Mammary epithelial cell (primary cell): ENCODE measurements at regions not wholly inside any gene's neighbourhood (a gene's known extent, or its start where the extent isn't known, plus 50 kb on each side); places are given as distances from the start of the nearest gene placed in this dataset.

ENCODE experiments used
- CTCF ChIP-seq, 2 donors: IDR thresholded peaks in 1 of 2; conservative IDR thresholded peaks in 1 of 2; 2 replicates each; pipeline ENCODE4 v1.5.1; 2011 to 2012; ENCODE audit warnings: inconsistent platforms in 2 of 2, low read length in 2 of 2, mild to moderate bottlenecking in 2 of 2, control low read depth in 1 of 2, low read depth in 1 of 2; ENCODE audit not compliant: insufficient read depth in 1 of 2; ENCODE audit errors: extremely low read depth in 1 of 2
- EZH2 ChIP-seq: IDR thresholded peaks from 2 replicates; pipeline ENCODE4 v1.6.1; 2012; ENCODE audit warnings: low read length, inconsistent platforms, borderline replicate concordance

DNA sequence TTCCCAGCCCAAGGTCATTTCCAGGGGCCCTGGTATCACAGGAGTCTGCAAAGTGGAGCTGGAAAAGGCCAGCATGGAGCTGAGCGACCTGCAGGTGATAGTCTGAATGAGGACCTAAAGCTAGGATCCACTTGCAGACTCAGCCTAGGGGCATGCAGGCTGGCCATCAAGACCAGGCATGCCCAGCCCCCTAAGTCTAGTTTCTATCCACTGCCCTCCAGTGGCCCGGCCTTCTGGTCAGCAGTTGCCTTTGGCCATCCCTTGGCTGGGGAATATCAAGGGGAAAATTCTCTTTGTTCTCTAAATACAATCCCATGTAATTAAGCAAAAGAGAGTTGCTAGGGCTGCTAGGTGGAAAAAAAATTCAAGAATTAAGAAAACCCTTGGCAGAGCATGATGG, 96.3 kb upstream of the LHX5 start:
- no peak for TF ChIP-seq CTCF (conservative IDR thresholded peaks at IDR 0.05 in 1 of 2, IDR thresholded peaks at IDR 0.05 in 1 of 2; ENCODE audit: extremely low read depth in 1 of 2, insufficient read depth in 1 of 2, low read depth in 1 of 2, low read length in 2 of 2)
- no peak for TF ChIP-seq EZH2
